CD4-positive, alpha-beta T cell (primary cell): ENCODE measurements at regions not wholly inside any gene's neighbourhood (a gene's known extent, or its start where the extent isn't known, plus 50 kb on each side); places are given as distances from the start of the nearest gene placed in this dataset.

Experiments used
- ATAC-seq: fragments of 200-7000 bp; cut with Tn5 transposase; one replicate; pipeline ENCODE4 v1.10.0; 2022; ENCODE audit warnings: mild to moderate bottlenecking; ENCODE audit not compliant: poor library complexity
- CTCF ChIA-PET: fragments of 350-600 bp; sonication (Branson Sonifier 250); formaldehyde crosslinking; loops from one replicate; lab custom pipeline; 2021; ENCODE audit warnings: antibody characterized with exemption, inconsistent platforms; lab: Charles Lee
- POLR2A ChIA-PET: fragments of 350-600 bp; sonication (Branson Sonifier 250); formaldehyde crosslinking; loops from one replicate; lab custom pipeline; 2021; ENCODE audit warnings: antibody characterized with exemption, inconsistent platforms; lab: Charles Lee
- DNase-seq, 14 experiments: peaks; one replicate each; pipeline ENCODE4 v3.0.0-alpha.2; 2013 to 2020; ENCODE audit warnings: mixed read lengths in 2 of 14
- H3K27ac ChIP-seq, 2 donors: one replicate each; pipeline versions ENCODE4 v1.5.1 to v1.7.0; 2013; ENCODE audit warnings: low read length in 2 of 2, low read depth in 1 of 2, mild to moderate bottlenecking in 1 of 2
- H3K27me3 ChIP-seq, 2 experiments: 1 replicate in 1 of 2; 2 replicates in 1 of 2; pipeline versions ENCODE4 v1.6.1 to v1.7.0; 2013; ENCODE audit warnings: low read length in 2 of 2, control low read depth in 1 of 2, mild to moderate bottlenecking in 1 of 2, moderate library complexity in 1 of 2; ENCODE audit not compliant: insufficient read depth in 2 of 2, control insufficient read depth in 1 of 2
- H3K36me3 ChIP-seq: one replicate; pipeline ENCODE4 v1.6.1; 2013; ENCODE audit warnings: low read length, control low read depth; ENCODE audit not compliant: insufficient read depth
- H3K4me1 ChIP-seq: one replicate; pipeline ENCODE4 v1.6.1; 2013; ENCODE audit warnings: low read length, control low read depth; ENCODE audit not compliant: insufficient read depth
- H3K4me3 ChIP-seq: one replicate; pipeline ENCODE4 v1.5.1; 2013; ENCODE audit warnings: mild to moderate bottlenecking, low read length, moderate library complexity
- H3K9me3 ChIP-seq, 2 experiments: 1 replicate in 1 of 2; 2 replicates in 1 of 2; pipeline versions ENCODE4 v1.6.1 to v1.7.0; 2013; ENCODE audit warnings: low read length in 2 of 2, mild to moderate bottlenecking in 2 of 2, control low read depth in 1 of 2, moderate library complexity in 1 of 2; ENCODE audit not compliant: control insufficient read depth in 1 of 2, insufficient read depth in 1 of 2
- H3K27ac Mint-ChIP-seq: one replicate; pipeline ENCODE4 v1.8.0; 2020; ENCODE audit warnings: mixed read lengths
- H3K27me3 Mint-ChIP-seq: one replicate; pipeline ENCODE4 v1.8.0; 2021; ENCODE audit warnings: mixed read lengths
- H3K36me3 Mint-ChIP-seq: one replicate; pipeline ENCODE4 v1.8.0; 2021; ENCODE audit warnings: low read depth, mixed read lengths
- H3K4me1 Mint-ChIP-seq: one replicate; pipeline ENCODE4 v1.8.0; 2021; ENCODE audit warnings: low read depth, mixed read lengths
- H3K4me3 Mint-ChIP-seq: one replicate; pipeline ENCODE4 v1.8.0; 2020; ENCODE audit warnings: mild to moderate bottlenecking, mixed read lengths
- H3K9me3 Mint-ChIP-seq: one replicate; pipeline ENCODE4 v1.8.0; 2020; ENCODE audit warnings: mixed read lengths
- intact Hi-C, 2 experiments: fragments of 100-400 bp; cut with DNase I in 1 of 2; cut with micrococcal nuclease in 1 of 2; formaldehyde crosslinking; loops; one replicate each; pipeline versions ENCODE4 v1.15.1 to v1.9.0; 2023 to 2025; cut with DNase I, micrococcal nuclease
- TF ChIP-seq, protein P1 (sequence below): fragments of 200-600 bp; IDR thresholded peaks from one replicate; pipeline ENCODE4 v1.8.0; 2022; ENCODE audit warnings: antibody characterized with exemption, mild to moderate bottlenecking

DNA sequence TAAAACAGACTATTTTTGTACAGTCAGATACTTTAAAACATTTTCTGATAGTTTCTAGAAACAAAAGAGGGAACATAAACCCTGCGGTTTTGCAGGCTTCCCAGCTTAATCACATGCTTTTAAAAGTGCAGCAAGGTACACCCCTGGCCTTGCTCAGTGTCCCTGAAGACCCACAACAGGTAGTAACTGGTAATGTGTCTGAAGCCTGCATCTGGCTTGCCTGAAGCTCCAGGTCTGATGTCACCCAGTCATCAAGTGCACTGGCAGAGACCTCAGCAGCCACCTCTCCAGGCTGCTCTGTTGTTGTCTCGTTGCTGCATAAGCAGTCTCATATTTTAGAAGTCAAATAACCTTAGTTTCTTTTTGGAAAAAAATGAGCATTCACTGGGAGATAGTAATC is 376.1 kb upstream of the MTPN start:
- Mint-ChIP-seq H3K9me3 (no peaks in the 10 kb centered on the region), H3K36me3 (no peaks in the 10 kb centered on the region), H3K27me3 (no peaks in the 10 kb centered on the region), H3K27ac (no peak overlapping the region), H3K4me1 (no peaks in the 10 kb centered on the region), H3K4me3 (no peak overlapping the region)
- ATAC-seq (no peak), DNase-seq (no peak)
- intact Hi-C loops: no loop called here
- Histone ChIP-seq H3K27ac (no peak overlapping the region), H3K27me3 (no peaks in the 10 kb centered on the region), H3K36me3 (no peaks in the 10 kb centered on the region), H3K4me1 (no peaks in the 10 kb centered on the region), H3K9me3 (no peaks in the 10 kb centered on the region), H3K4me3 (no peak overlapping the region)
- ChIA-PET POLR2A (no interaction called here), CTCF (no interaction called here)
- TF ChIP-seq, protein P1, sequence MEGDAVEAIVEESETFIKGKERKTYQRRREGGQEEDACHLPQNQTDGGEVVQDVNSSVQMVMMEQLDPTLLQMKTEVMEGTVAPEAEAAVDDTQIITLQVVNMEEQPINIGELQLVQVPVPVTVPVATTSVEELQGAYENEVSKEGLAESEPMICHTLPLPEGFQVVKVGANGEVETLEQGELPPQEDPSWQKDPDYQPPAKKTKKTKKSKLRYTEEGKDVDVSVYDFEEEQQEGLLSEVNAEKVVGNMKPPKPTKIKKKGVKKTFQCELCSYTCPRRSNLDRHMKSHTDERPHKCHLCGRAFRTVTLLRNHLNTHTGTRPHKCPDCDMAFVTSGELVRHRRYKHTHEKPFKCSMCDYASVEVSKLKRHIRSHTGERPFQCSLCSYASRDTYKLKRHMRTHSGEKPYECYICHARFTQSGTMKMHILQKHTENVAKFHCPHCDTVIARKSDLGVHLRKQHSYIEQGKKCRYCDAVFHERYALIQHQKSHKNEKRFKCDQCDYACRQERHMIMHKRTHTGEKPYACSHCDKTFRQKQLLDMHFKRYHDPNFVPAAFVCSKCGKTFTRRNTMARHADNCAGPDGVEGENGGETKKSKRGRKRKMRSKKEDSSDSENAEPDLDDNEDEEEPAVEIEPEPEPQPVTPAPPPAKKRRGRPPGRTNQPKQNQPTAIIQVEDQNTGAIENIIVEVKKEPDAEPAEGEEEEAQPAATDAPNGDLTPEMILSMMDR: no peak

DNA sequence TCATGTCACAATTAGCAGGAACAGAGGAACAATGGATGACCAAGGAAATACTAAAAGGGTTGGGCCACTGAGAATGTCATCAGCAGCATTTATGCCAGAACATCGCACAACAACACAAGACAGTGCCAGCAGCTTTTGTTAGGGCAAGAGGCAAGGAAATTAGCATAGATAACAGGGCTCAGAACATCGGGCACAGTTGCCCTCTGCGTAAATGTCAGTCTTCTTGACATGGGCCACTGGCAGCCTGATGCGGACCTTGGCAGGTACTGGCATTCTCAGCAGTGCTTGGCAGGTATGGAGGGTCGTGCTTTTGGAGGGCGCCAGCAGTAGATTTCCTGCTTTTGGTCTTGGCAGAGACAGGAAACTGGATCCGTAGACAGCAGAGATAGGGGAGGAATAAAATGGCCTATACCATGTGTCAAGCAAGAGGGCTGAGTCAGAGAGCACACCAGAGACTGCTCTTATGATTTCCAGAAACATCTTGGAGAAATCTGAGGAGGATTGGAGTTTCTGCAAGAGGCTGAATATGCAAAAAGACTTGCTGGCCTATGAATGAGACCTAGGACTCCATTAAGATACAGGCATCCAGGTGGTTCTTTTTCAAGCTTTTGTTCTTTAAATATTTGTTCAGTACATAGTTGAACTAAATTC is 371.5 kb upstream of the MTPN start:
- POLR2A ChIA-PET: no interaction called here
- no peak for DNase-seq

DNA sequence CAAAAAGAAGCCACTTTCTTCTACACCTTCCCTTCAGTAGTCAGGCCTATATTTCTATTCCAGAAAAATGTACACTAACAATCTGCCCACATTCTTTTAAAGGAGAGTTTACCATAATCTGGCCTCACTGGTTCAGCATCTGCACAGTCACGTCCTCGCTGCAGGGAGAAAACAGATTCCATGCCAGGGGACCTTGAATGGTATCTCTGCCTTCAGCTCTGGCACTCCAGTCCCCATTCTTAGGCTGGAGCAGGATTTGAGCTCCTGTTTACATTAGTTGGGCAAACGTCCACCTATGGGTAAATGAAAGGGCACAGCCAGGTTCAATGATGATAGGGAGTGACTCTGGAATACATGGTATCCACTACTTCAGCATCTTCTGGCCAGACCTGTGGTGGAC is 371.0 kb upstream of the MTPN start:
- Mint-ChIP-seq H3K27ac (no peak overlapping the region), H3K4me1 (no peaks in the 10 kb centered on the region), H3K4me3 (no peak overlapping the region), H3K27me3 (no peaks in the 10 kb centered on the region), H3K36me3 (no peaks in the 10 kb centered on the region), H3K9me3 (no peaks in the 10 kb centered on the region)
- Histone ChIP-seq H3K27ac (no peak overlapping the region), H3K36me3 (no peaks in the 10 kb centered on the region), H3K4me1 (no peaks in the 10 kb centered on the region), H3K27me3 (no peaks in the 10 kb centered on the region), H3K9me3 (no peaks in the 10 kb centered on the region), H3K4me3 (no peak overlapping the region)
- no peak for DNase-seq
- CTCF ChIA-PET: no interaction called here
- intact Hi-C loops: no loop called here
- no peak for ATAC-seq
- TF ChIP-seq, protein P1: no peak
- POLR2A ChIA-PET: no interaction called here

More for the DNA sequence above, 371.5 kb upstream of the MTPN start:
- Histone ChIP-seq H3K4me3 (no peak overlapping the region), H3K4me1 (no peaks in the 10 kb centered on the region), H3K9me3 (no peaks in the 10 kb centered on the region), H3K27ac (no peak overlapping the region), H3K27me3 (no peaks in the 10 kb centered on the region), H3K36me3 (no peaks in the 10 kb centered on the region)
- Mint-ChIP-seq H3K27ac (no peak overlapping the region), H3K27me3 (no peaks in the 10 kb centered on the region), H3K4me1 (no peaks in the 10 kb centered on the region), H3K9me3 (no peaks in the 10 kb centered on the region), H3K4me3 (no peak overlapping the region), H3K36me3 (no peaks in the 10 kb centered on the region)
- TF ChIP-seq, protein P1: no peak
- ATAC-seq: no peak
- CTCF ChIA-PET: no interaction called here
- intact Hi-C loops: no loop called here
